ENCODE measurements at regions not wholly inside any gene's neighbourhood (a gene's known extent, or its start where the extent isn't known, plus 50 kb on each side); places are given as distances from the start of the nearest gene placed in this dataset.

- no peak for DNase-seq
- Mint-ChIP-seq H3K4me3 (ENCODE audit: unreplicated experiment) (no peak overlapping the region), H3K27me3 (ENCODE audit: unreplicated experiment) (peaks cover 3% of the 10 kb centered on the region), H3K27ac (ENCODE audit: unreplicated experiment) (no peak overlapping the region), H3K4me1 (ENCODE audit: low read depth, unreplicated experiment) (no peaks in the 10 kb centered on the region), H3K9me3 (ENCODE audit: unreplicated experiment) (peaks cover 2% of the 10 kb centered on the region), H3K36me3 (ENCODE audit: unreplicated experiment) (no peaks in the 10 kb centered on the region)
- no peak for TF ChIP-seq CTCF (IDR thresholded peaks at IDR 0.05; ENCODE audit: partially characterized antibody, unreplicated experiment)
Measured at GRCh38 chr14:97290977-97291376, 493.8 kb downstream of the VRK1 start.

GRCh38 chr14:97293659-97294058 lies 496.5 kb downstream of the VRK1 start:
- Mint-ChIP-seq H3K27ac (ENCODE audit: unreplicated experiment) (no peak overlapping the region), H3K4me1 (ENCODE audit: low read depth, unreplicated experiment) (no peaks in the 10 kb centered on the region), H3K9me3 (ENCODE audit: unreplicated experiment) (peaks cover 2% of the 10 kb centered on the region), H3K36me3 (ENCODE audit: unreplicated experiment) (no peaks in the 10 kb centered on the region), H3K4me3 (ENCODE audit: unreplicated experiment) (no peak overlapping the region), H3K27me3 (ENCODE audit: unreplicated experiment) (no peaks in the 10 kb centered on the region)
- TF ChIP-seq CTCF (IDR thresholded peaks at IDR 0.05; ENCODE audit: partially characterized antibody, unreplicated experiment) = no peak
- DNase-seq = no peak

GRCh38 chr14:97295108-97295710 lies 498.0 kb downstream of the VRK1 start:
- DNase-seq = no peak
- Mint-ChIP-seq H3K9me3 (ENCODE audit: unreplicated experiment) (peaks cover 2% of the 10 kb centered on the region), H3K27me3 (ENCODE audit: unreplicated experiment) (no peaks in the 10 kb centered on the region), H3K36me3 (ENCODE audit: unreplicated experiment) (no peaks in the 10 kb centered on the region), H3K27ac (ENCODE audit: unreplicated experiment) (no peak overlapping the region), H3K4me3 (ENCODE audit: unreplicated experiment) (no peak overlapping the region), H3K4me1 (ENCODE audit: low read depth, unreplicated experiment) (no peaks in the 10 kb centered on the region)
- no peak for TF ChIP-seq CTCF (IDR thresholded peaks at IDR 0.05; ENCODE audit: partially characterized antibody, unreplicated experiment)

- no peak for TF ChIP-seq CTCF (IDR thresholded peaks at IDR 0.05; ENCODE audit: partially characterized antibody, unreplicated experiment)
- Mint-ChIP-seq H3K4me3 (ENCODE audit: unreplicated experiment) (no peak overlapping the region), H3K27ac (ENCODE audit: unreplicated experiment) (no peak overlapping the region), H3K4me1 (ENCODE audit: low read depth, unreplicated experiment) (no peaks in the 10 kb centered on the region), H3K27me3 (ENCODE audit: unreplicated experiment) (no peaks in the 10 kb centered on the region), H3K9me3 (ENCODE audit: unreplicated experiment) (peaks cover 2% of the 10 kb centered on the region), H3K36me3 (ENCODE audit: unreplicated experiment) (no peaks in the 10 kb centered on the region)
- no peak for DNase-seq
Measured at GRCh38 chr14:97296176-97296575, 499.0 kb downstream of the VRK1 start.

GRCh38 chr14:97297100-97297499 lies 499.9 kb downstream of the VRK1 start:
- Mint-ChIP-seq H3K9me3 (ENCODE audit: unreplicated experiment) (no peaks in the 10 kb centered on the region), H3K4me3 (ENCODE audit: unreplicated experiment) (no peak overlapping the region), H3K36me3 (ENCODE audit: unreplicated experiment) (no peaks in the 10 kb centered on the region), H3K27me3 (ENCODE audit: unreplicated experiment) (no peaks in the 10 kb centered on the region), H3K4me1 (ENCODE audit: low read depth, unreplicated experiment) (no peaks in the 10 kb centered on the region), H3K27ac (ENCODE audit: unreplicated experiment) (no peak overlapping the region)
- DNase-seq = no peak
- no peak for TF ChIP-seq CTCF (IDR thresholded peaks at IDR 0.05; ENCODE audit: partially characterized antibody, unreplicated experiment)
